Natural killer cell (primary cell): ENCODE measurements at regions not wholly inside any gene's neighbourhood (a gene's known extent, or its start where the extent isn't known, plus 50 kb on each side); places are given as distances from the start of the nearest gene placed in this dataset.

ENCODE experiments used
- ATAC-seq, 3 donors: fragments of 150-1000 bp in 2 of 3; fragments of 200-7000 bp in 1 of 3; cut with Tn5 transposase; 1 replicate in 1 of 3; 2 replicates in 2 of 3; pipeline ENCODE4 v1.10.0; 2021; ENCODE audit warnings: mild to moderate bottlenecking in 2 of 3, moderate library complexity in 2 of 3
- DNase-seq, 2 donors: peaks; one replicate each; pipeline versions ENCODE4 v3.0.0 to v3.0.0-alpha.2; 2013 to 2021; ENCODE audit warnings: mixed read lengths in 1 of 2
- H3K27ac ChIP-seq: one replicate; pipeline ENCODE4 v1.5.1; 2013; ENCODE audit warnings: mild to moderate bottlenecking, low read length
- H3K27me3 ChIP-seq: one replicate; pipeline ENCODE4 v1.6.1; 2013; ENCODE audit warnings: low read length; ENCODE audit not compliant: control insufficient read depth, insufficient read depth
- H3K36me3 ChIP-seq: one replicate; pipeline ENCODE4 v1.6.1; 2013; ENCODE audit warnings: low read length; ENCODE audit not compliant: control insufficient read depth, insufficient read depth
- H3K4me1 ChIP-seq: one replicate; pipeline ENCODE4 v1.6.1; 2013; ENCODE audit warnings: low read length; ENCODE audit not compliant: control insufficient read depth, insufficient read depth
- H3K4me3 ChIP-seq: one replicate; pipeline ENCODE4 v1.5.1; 2013; ENCODE audit warnings: low read length
- H3K9me3 ChIP-seq: one replicate; pipeline ENCODE4 v1.6.1; 2013; ENCODE audit warnings: low read length; ENCODE audit not compliant: control insufficient read depth, insufficient read depth
- H3K27ac Mint-ChIP-seq, 2 donors: one replicate each; pipeline ENCODE4 v1.8.0; 2022; ENCODE audit warnings: mild to moderate bottlenecking in 2 of 2, mixed read lengths in 2 of 2, moderate library complexity in 1 of 2
- H3K27me3 Mint-ChIP-seq, 2 donors: one replicate each; pipeline ENCODE4 v1.8.0; 2022; ENCODE audit warnings: low read depth in 2 of 2, mixed read lengths in 2 of 2
- H3K36me3 Mint-ChIP-seq: one replicate; pipeline ENCODE4 v1.8.0; 2022; ENCODE audit warnings: mixed read lengths
- H3K4me1 Mint-ChIP-seq, 2 donors: one replicate each; pipeline ENCODE4 v1.8.0; 2022; ENCODE audit warnings: mixed read lengths in 2 of 2
- H3K4me3 Mint-ChIP-seq: one replicate; pipeline ENCODE4 v1.8.0; 2022; ENCODE audit warnings: mild to moderate bottlenecking, moderate library complexity, mixed read lengths
- H3K9me3 Mint-ChIP-seq, 2 donors: one replicate each; pipeline ENCODE4 v1.8.0; 2022; ENCODE audit warnings: mixed read lengths in 2 of 2
- CTCF ChIP-seq: fragments of 200-600 bp; IDR thresholded peaks from one replicate; pipeline ENCODE4 v1.8.0; 2022; ENCODE audit warnings: antibody characterized with exemption
- WGBS: methylation state at CpG from one replicate; pipeline ENCODE4 v1.1.7; 2013; ENCODE audit warnings: missing lambda C conversion rate; ENCODE audit not compliant: insufficient coverage; 5-methylcytosine and 5-hydroxymethylcytosine counted together
- intact Hi-C: fragments of 100-400 bp; cut with micrococcal nuclease; formaldehyde crosslinking; loops from one replicate; pipeline ENCODE4 v1.14.2; 2022

- Mint-ChIP-seq H3K4me1 (peaks cover 0 to 11% of the 10 kb centered on the region in 2 donors), H3K36me3 (no peaks in the 10 kb centered on the region), H3K9me3 (no peaks in the 10 kb centered on the region), H3K27me3 (peaks cover 18 to 41% of the 10 kb centered on the region in 2 donors), H3K4me3 (no peak overlapping the region), H3K27ac (no peak overlapping the region)
- WGBS, result 18% methylated on average over 7 of the region's 7 CpGs
- H3K36me3 ChIP-seq, result no peaks in the 10 kb centered on the region
- DNase-seq (peak in 1 of 2 donors; percentile 35), ATAC-seq (no peak)
- H3K27me3 ChIP-seq, result no peaks in the 10 kb centered on the region
- H3K4me3 ChIP-seq, result no peak overlapping the region
- no peak for TF ChIP-seq CTCF
- H3K9me3 ChIP-seq, result no peaks in the 10 kb centered on the region
- intact Hi-C loops, result no loop called here
- H3K27ac ChIP-seq, result no peak overlapping the region
- peaks cover 9% of the 10 kb centered on the region for H3K4me1 ChIP-seq
Measured at GRCh38 chr7:130841416-130841815, 107.4 kb upstream of the KLF14 start.

- Histone ChIP-seq H3K4me3 (no peak overlapping the region), H3K36me3 (no peaks in the 10 kb centered on the region), H3K4me1 (peaks cover 9% of the 10 kb centered on the region), H3K9me3 (no peaks in the 10 kb centered on the region), H3K27ac (no peak overlapping the region), H3K27me3 (no peaks in the 10 kb centered on the region)
- Mint-ChIP-seq H3K36me3 (no peaks in the 10 kb centered on the region), H3K27me3 (peaks cover 18 to 36% of the 10 kb centered on the region in 2 donors), H3K27ac (no peak overlapping the region), H3K4me3 (no peak overlapping the region), H3K9me3 (no peaks in the 10 kb centered on the region), H3K4me1 (peaks cover 0 to 11% of the 10 kb centered on the region in 2 donors)
- intact Hi-C loops, result no loop called here
- ATAC-seq (no peak), DNase-seq (no peak)
- TF ChIP-seq CTCF, result no peak
- WGBS, result 95% methylated on average over 11 of the region's 11 CpGs
Measured at GRCh38 chr7:130843703-130844102, 109.7 kb upstream of the KLF14 start.

- no peak for DNase-seq
- no peaks in the 10 kb centered on the region for H3K27me3 ChIP-seq
- no peak overlapping the region for H3K4me3 ChIP-seq
- no peaks in the 10 kb centered on the region for H3K36me3 ChIP-seq
- intact Hi-C loops, result no loop called here
- Mint-ChIP-seq H3K36me3 (no peaks in the 10 kb centered on the region), H3K9me3 (no peaks in the 10 kb centered on the region), H3K4me1 (peaks cover 0 to 11% of the 10 kb centered on the region in 2 donors), H3K27me3 (peaks cover 18 to 33% of the 10 kb centered on the region in 2 donors), H3K4me3 (no peak overlapping the region), H3K27ac (no peak overlapping the region)
- WGBS, result 93% methylated on average over 10 of the region's 11 CpGs
- TF ChIP-seq CTCF, result no peak
- no peak for ATAC-seq
- no peak overlapping the region for H3K27ac ChIP-seq
- H3K9me3 ChIP-seq, result no peaks in the 10 kb centered on the region
- peaks cover 9% of the 10 kb centered on the region for H3K4me1 ChIP-seq
Measured at GRCh38 chr7:130844811-130845580, 111.0 kb upstream of the KLF14 start.
